GM18909 (cell line): ENCODE measurements at regions not wholly inside any gene's neighbourhood (a gene's known extent, or its start where the extent isn't known, plus 50 kb on each side); places are given as distances from the start of the nearest gene placed in this dataset.
"Not testable (repeated sequence)": the region's sequence is repeated elsewhere in the genome, so short reads cannot be mapped to it uniquely, and the experiment has no call there.

Source experiments
- ATAC-seq: cut with Tn5 transposase; IDR thresholded peaks from one replicate; pipeline ENCODE4 v1.9.1; 2021; ENCODE audit warnings: mild to moderate bottlenecking; ENCODE audit not compliant: unreplicated experiment, poor library complexity

DNA sequence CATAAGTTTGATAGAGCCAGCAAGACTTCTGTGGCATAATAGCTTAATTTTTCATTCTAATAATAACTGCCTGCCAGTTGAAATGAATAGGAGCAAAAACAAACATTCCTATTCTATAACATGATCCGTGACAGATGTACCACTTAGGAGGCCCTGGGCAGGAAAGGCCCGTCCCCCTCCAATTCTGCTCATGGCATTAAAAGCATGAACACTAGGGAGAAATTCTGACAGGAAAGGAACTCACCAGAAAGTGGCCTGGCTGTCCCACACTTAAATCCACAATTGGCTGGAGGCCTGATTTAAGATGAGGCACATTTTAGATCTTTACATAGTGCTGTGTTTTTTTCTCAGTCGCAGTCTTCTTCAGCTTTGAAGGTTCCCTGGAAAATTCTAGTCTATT, 261.9 kb upstream of the ETAA1 start:
- ATAC-seq = no peak

DNA sequence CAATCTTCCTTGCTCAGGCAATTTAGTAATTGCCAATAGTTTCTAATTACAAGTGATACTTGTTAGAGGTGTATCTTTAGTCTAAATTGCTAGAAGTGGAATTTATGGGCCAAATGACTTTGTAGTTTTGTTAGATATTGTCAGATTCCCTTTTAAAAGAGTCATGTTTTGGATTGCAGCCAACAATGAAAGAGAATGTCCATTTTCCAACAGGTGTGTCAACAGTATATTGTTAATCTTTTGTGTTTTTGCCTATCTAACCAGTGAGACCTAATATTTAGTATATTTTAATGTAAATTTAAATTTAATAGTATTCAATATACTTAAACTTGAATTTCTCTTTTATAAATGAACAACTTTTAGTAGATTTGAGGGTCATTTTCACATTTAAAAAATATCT, 259.4 kb upstream of the ETAA1 start:
- ATAC-seq = no peak

GRCh38 chr2:67142071-67142470, 255.1 kb upstream of the ETAA1 start:
- no peak for ATAC-seq

DNA sequence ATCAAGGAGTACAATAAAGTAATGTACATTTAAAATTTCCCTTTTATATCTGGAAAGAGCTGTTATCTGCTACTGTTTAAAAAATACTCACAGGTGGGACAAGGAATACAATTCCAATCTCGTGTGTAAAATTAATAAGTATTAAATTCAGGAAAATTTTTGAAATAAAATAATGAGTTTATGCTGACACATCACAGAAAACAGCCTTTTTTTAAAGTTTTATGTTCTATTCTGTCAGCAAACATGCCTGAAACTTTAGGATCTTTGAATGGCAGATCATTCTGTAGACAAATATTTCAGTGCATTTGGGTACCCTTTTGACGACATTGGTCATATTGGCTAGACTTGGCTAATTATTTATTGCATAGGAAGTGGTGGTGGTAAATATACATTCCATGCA, 254.4 kb upstream of the ETAA1 start:
- ATAC-seq = no peak

- no peak for ATAC-seq
These were observed 251.3 kb upstream of the ETAA1 start for GRCh38 chr2:67145851-67146250.

GRCh38 chr2:67156796-67157195, 240.3 kb upstream of the ETAA1 start:
- no peak for ATAC-seq

GRCh38 chr2:67158718-67159117, 238.4 kb upstream of the ETAA1 start:
- ATAC-seq = no peak

DNA sequence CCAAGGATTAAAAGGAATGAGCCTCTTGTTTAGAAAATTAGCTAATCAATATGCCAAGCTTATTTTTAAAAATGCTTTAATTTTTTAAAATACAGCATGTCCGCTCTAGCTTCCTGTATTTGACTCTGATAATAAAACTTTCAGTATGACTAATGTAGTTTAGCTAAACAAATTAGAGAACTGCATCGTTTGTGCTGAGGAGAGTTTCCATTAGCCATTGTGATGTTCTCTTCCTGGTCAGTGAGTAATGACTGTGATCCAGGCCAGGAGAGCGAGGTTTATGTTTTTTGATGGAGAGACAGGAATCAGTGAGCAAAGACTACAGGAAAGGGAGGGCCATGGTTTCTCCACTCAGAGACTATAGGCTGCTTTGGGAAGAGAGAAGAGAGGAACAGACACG, 237.2 kb upstream of the ETAA1 start:
- ATAC-seq = peak; percentile 57

DNA sequence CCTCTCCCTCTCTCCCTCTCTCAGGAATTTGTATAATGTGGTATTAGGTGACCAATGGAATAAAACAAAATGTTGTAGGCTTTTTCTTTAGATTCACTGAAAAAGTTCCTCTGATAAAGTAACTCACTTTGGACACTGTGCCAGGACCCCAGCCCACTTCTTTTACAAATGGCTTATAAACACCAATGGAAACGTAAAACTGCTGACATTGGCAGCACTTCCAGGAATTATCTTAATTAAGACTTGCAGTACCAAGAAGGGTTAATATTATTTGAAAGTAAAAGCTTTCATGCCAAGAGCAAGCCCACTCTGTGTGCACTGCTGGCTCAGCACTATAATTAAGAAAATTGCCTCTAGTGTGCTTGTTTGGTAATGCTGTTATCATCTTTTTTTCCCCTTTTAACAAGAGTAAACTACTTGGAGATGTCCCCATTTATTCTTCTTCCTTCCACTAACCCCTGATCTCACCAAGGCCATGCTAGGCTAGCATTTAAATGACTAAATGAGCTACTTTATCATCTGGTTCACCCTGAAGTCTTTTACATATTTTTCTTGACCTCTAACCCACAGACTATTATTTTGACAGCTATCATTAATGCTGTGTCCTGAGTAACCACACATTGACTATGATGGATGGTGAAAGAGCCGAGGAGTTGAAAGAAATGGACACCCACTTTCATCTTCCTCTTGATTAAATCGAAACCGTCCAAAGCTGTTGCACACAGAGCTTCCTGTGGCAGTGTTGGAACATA, 232.2 kb upstream of the ETAA1 start:
- no peak for ATAC-seq

DNA sequence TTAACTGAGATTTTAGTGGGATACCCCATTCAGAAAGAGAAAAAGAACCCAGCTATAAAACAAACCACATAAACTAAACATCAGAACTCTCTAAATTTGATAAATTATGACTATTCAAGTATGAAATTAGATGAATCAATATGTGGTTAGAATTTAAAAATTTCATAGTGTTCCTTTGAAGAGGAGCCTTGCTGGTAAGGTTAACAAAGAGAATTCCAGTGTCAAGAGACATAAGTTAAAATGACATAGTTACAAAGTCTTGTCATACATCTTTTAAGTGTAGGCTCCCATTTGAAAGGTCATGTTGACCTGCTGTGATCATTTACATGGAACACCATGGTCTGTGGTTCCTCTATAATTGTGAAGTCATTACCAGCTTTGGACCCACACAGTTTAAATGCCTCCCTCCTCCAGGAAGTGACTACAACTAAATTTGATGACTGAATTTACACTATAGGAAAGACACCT, 231.6 kb upstream of the ETAA1 start:
- no peak for ATAC-seq

DNA sequence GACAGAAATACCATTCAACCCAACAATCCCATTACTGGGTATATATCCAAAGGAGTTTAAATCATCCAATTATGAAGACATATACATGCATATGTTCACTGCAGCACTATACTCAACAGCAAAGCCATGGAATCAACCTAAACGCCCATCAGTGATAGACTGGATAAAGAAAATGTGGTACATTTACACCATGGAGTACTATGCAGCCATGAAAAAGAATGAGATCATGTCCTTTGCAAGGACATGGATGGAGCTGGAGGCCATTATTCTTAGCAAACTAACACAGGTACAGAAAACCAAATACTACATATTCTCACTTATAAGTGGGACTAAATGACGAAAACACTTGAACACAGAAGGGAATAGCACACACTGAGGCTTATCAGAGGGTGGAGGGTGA, 230.6 kb upstream of the ETAA1 start:
- not testable (repeated sequence) for ATAC-seq

- ATAC-seq = no peak
These were observed 227.6 kb upstream of the ETAA1 start for GRCh38 chr2:67169417-67170140.

DNA sequence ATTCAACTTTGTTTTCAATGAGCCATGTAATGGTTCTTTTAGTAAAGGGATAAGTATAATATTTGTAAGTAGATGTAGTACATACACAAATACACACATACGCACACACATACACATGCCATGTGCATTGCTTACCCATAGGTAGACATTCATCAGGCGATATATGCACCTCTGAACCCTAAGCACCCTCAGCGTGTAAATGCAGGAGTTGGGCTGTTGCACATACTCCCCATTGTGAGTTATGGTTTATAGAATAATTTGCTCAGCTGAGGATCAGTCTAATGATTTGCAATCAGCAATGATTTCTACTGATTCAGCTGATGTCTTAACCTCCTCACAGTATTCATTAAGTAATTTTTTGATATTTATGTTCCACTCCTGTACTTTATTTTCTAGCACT, 217.6 kb upstream of the ETAA1 start:
- ATAC-seq = no peak

GRCh38 chr2:67180841-67181240, 216.3 kb upstream of the ETAA1 start:
- no peak for ATAC-seq

GRCh38 chr2:67182884-67183283, 214.2 kb upstream of the ETAA1 start:
- ATAC-seq = no peak

DNA sequence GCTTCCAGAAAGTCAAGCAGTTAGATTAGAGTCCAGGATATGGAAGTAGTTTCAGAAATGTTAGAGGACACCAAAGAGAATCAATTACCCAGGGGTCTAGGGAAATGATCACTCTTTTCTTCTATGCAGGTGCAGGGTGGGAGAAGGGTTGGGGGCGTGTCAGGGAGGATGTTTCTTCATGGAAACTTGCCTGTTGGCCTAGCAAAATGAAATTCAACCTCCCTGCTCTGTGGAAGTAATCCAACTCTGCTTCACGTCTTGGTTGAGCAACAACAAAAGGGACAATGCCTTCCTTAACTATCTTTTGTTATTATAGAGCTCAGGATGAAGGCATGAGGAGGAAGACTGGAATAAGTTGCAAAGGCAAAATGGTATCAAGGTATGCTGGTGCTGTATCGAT, 210.8 kb upstream of the ETAA1 start:
- ATAC-seq = no peak

GRCh38 chr2:67186871-67187270, 210.3 kb upstream of the ETAA1 start:
- ATAC-seq = no peak

DNA sequence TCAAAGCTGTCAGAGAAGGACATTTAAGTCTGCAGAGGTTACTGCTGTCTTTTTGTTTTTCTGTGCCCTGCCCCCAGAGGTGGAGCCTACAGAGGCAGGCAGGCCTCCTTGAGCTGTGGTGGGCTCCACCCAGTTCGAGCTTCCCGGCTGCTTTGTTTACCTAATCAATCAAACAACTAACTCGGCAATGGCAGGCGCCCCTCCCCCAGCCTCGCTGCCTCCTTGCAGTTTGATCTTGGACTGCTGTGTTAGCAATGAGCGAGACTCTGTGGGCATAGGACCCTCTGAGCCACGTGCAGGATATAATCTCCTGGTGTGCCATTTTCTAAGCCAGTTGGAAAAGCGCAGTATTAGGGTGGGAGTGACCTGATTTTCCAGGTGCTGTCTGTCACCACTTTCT, 201.8 kb upstream of the ETAA1 start:
- ATAC-seq = not testable (repeated sequence)

GRCh38 chr2:67201521-67201920, 195.6 kb upstream of the ETAA1 start:
- no peak for ATAC-seq

GRCh38 chr2:67204349-67204748, 192.8 kb upstream of the ETAA1 start:
- no peak for ATAC-seq

DNA sequence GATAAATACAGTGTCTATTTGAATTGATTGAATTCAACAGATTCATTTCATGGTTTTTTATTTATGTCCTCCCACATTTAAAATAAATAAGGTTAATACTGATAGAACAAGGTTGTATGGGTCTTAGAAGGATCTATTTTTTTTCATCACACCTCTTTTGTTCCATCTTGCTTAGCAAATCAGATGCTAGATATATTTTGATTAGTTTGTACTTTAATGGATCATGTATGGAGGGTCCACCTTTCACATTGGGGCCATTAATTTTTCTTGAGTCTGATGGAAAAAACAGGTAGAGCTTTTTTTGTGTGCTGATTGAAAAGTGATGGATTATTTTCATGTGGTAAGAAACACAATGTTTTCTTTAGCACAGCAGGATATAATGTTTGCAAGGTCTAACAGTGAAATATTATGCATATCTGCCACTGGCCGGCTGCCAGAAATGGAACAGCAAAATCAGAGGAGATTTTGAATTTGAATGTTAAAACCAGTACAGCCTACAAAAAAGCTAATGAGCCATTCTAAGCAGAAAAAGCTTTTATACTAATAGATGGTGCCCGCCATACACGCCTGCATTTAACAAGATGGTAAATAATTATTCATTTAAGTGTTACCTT, 188.1 kb upstream of the ETAA1 start:
- no peak for ATAC-seq
